H54 (cell line): ENCODE measurements at regions not wholly inside any gene's neighbourhood (a gene's known extent, or its start where the extent isn't known, plus 50 kb on each side); places are given as distances from the start of the nearest gene placed in this dataset.

Experiments used
- DNase-seq: peaks from one replicate; pipeline ENCODE4 v3.0.0; 2011; ENCODE audit warnings: low spot score, mixed read lengths; ENCODE audit not compliant: insufficient read length
- FAIRE-seq: peaks from 3 replicates; lab custom pipeline; 2011; peaks lifted over from hg19 to GRCh38; lab: Jason Lieb, UNC
- POLR2A ChIP-seq: IDR thresholded peaks from 2 replicates; pipeline ENCODE4 v1.6.1; 2011; ENCODE audit warnings: low read depth, mild to moderate bottlenecking, low read length

- FAIRE-seq = no peak
- no peak for DNase-seq
- TF ChIP-seq POLR2A = no peak
These were observed 90.2 kb upstream of the ITGB1 start for GRCh38 chr10:33048223-33048622.

- DNase-seq (no peak), FAIRE-seq (no peak)
- no peak for TF ChIP-seq POLR2A
These were observed 89.6 kb upstream of the ITGB1 start for GRCh38 chr10:33047655-33048054.

GRCh38 chr10:33046792-33047191 lies 88.8 kb upstream of the ITGB1 start:
- FAIRE-seq (no peak), DNase-seq (no peak)
- TF ChIP-seq POLR2A = no peak

GRCh38 chr10:33045421-33045820 lies 87.4 kb upstream of the ITGB1 start:
- FAIRE-seq (no peak), DNase-seq (no peak)
- no peak for TF ChIP-seq POLR2A

- FAIRE-seq (no peak), DNase-seq (no peak)
- no peak for TF ChIP-seq POLR2A
These were observed 84.5 kb upstream of the ITGB1 start for GRCh38 chr10:33042565-33042964.

GRCh38 chr10:33041783-33042437 lies 83.9 kb upstream of the ITGB1 start:
- no peak for TF ChIP-seq POLR2A
- peak; percentile 6 for FAIRE-seq
- no peak for DNase-seq

GRCh38 chr10:33040436-33040835 lies 82.4 kb upstream of the ITGB1 start:
- FAIRE-seq (no peak), DNase-seq (no peak)
- TF ChIP-seq POLR2A = no peak

GRCh38 chr10:33039181-33039580 lies 81.2 kb upstream of the ITGB1 start:
- no peak for DNase-seq
- no peak for TF ChIP-seq POLR2A
- no peak for FAIRE-seq

- no peak for TF ChIP-seq POLR2A
- FAIRE-seq = no peak
These were observed 80.6 kb upstream of the ITGB1 start for GRCh38 chr10:33038672-33039071.

GRCh38 chr10:33037726-33038125 lies 79.7 kb upstream of the ITGB1 start:
- no peak for DNase-seq
- no peak for TF ChIP-seq POLR2A
- no peak for FAIRE-seq

More at GRCh38 chr10:33038672-33039071, 80.6 kb upstream of the ITGB1 start:
- no peak for DNase-seq

GRCh38 chr10:33036670-33037069 lies 78.6 kb upstream of the ITGB1 start:
- no peak for DNase-seq
- no peak for FAIRE-seq
- no peak for TF ChIP-seq POLR2A

GRCh38 chr10:33035411-33035810 lies 77.4 kb upstream of the ITGB1 start:
- DNase-seq (no peak), FAIRE-seq (no peak)
- no peak for TF ChIP-seq POLR2A

GRCh38 chr10:33034931-33035330 lies 76.9 kb upstream of the ITGB1 start:
- DNase-seq (no peak), FAIRE-seq (no peak)
- no peak for TF ChIP-seq POLR2A

GRCh38 chr10:33032654-33033151 lies 74.7 kb upstream of the ITGB1 start:
- DNase-seq = peak; percentile 38

GRCh38 chr10:33031815-33032653 lies 74.0 kb upstream of the ITGB1 start:
- no peak for DNase-seq
- peak; percentile 15 for FAIRE-seq
- no peak for TF ChIP-seq POLR2A

More at GRCh38 chr10:33032654-33033151, 74.7 kb upstream of the ITGB1 start:
- no peak for TF ChIP-seq POLR2A
- FAIRE-seq = peak; percentile 98
